ENCODE measurements at regions not wholly inside any gene's neighbourhood (a gene's known extent, or its start where the extent isn't known, plus 50 kb on each side); places are given as distances from the start of the nearest gene placed in this dataset.

GRCh38 chr1:80722611-80723010 is 1078.1 kb upstream of the ADGRL2 start:
- no peak for TF ChIP-seq CTCF (IDR thresholded peaks at IDR 0.05)
- TF ChIP-seq POLR2A (IDR thresholded peaks at IDR 0.05), result no peak
- TF ChIP-seq POLR2AphosphoS5 (IDR thresholded peaks at IDR 0.05), result no peak

All from prostate gland (tissue), 2 donors.